ENCODE measurements at regions not wholly inside any gene's neighbourhood (a gene's known extent, or its start where the extent isn't known, plus 50 kb on each side); places are given as distances from the start of the nearest gene placed in this dataset.

DNA sequence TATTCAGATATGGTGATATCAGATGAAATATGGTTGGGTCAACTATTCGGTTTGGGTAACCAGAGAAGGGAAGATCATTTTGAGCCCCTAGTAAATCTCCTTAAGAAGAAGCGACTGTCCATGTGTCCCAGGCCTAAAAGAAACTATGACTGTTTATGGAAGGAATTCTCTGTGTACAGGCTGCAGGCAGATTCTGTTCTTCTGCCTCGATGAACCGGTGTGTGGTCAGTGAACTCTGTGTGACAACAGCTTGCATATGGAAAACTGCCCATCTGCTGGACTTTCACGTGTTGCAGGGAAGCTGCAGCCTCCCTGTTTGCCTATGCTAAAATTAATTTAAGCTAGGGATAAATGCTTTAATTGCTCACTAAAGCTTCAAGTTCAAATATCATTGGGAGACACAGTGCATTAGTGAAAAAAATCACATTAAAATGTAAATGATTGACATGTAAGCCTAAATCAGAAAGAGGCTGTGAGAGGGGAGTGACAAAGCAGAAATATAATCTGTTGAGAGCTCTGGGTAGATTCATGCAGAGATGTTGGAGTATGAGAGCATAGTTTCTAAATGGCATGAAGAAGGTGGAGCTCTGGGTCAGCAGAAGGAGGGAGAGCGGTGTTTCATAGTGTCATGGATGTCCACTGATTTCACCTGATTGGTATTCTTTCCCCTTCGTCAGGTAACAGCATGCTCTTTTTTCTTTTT, 65.4 kb upstream of the PFN2 start:
- no peak for ATAC-seq
- no peak for DNase-seq
- intact Hi-C loops (cut with DNase I, micrococcal nuclease), result no loop called here

DNA sequence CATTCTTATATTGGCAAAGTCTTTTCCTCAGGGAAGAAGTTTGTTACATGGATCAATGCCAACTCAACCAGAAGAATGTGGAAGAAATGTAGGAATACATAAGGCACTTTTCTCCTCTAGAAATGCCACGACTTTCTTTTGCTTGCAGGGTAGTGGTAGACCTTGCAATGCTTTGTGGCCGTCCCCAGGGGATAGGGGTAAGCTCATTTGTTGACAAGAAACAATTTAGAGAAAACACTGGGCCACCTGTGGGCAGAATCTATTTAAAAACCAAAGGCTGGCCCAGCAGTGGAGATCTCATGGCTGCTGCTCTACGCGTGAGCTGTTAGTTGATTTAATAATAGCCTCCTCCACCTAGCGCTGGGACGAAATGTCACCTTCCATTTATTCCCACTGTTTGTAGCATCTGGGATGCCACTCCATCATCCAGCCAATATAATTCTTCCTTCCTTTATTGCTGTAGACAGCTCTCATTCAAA, 64.6 kb upstream of the PFN2 start:
- intact Hi-C loops (cut with DNase I, micrococcal nuclease), result no loop called here
- DNase-seq (no peak), ATAC-seq (no peak)

- intact Hi-C loops (cut with DNase I, micrococcal nuclease), result no loop called here
- DNase-seq, result no peak
Observed at GRCh38 chr3:150033721-150034120, 63.0 kb upstream of the PFN2 start.

DNA sequence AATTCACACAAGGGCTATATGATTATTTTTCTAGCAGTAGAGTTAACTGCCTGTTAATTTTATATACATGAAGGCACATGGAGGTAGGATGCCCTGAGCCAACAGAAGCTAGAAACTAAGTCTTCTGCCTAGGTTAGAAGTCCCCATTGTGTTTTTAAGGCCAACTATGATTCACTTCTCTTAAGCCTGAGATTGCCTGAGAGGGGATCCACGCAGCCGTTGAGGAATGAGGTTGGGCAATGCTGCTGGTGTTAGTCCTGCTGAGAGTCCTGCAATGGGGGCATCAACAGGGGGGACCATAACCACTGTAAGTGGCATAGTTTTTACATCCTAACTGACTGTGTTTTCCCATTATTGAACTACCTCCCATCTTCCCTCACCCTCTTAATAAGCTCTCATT, 60.1 kb upstream of the PFN2 start:
- ATAC-seq (no peak), DNase-seq (no peak)
- intact Hi-C loops (cut with DNase I, micrococcal nuclease), result no loop called here

More at GRCh38 chr3:150033721-150034120, 63.0 kb upstream of the PFN2 start:
- no peak for ATAC-seq

DNA sequence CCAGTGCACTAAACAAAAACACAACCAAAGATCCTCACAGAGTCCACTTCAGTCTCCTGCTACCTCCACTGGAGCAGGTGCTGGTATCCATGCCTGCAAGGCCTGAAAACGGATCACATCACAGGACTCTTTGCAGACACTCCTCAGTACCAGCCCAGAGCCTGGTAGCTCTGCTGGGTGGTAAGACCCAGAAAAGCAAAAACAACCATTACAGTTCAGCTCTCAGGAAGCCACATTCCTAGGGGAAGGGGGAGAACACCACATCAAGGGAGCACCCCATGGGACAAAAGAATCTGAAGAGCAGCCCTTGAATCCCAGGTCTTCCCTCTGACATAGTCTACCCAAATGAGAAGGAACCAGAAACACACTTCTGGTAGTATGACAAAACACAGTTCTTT, 52.5 kb upstream of the PFN2 start:
- ATAC-seq, result no peak
- intact Hi-C loops (cut with DNase I, micrococcal nuclease), result no loop called here
- no peak for DNase-seq

DNA sequence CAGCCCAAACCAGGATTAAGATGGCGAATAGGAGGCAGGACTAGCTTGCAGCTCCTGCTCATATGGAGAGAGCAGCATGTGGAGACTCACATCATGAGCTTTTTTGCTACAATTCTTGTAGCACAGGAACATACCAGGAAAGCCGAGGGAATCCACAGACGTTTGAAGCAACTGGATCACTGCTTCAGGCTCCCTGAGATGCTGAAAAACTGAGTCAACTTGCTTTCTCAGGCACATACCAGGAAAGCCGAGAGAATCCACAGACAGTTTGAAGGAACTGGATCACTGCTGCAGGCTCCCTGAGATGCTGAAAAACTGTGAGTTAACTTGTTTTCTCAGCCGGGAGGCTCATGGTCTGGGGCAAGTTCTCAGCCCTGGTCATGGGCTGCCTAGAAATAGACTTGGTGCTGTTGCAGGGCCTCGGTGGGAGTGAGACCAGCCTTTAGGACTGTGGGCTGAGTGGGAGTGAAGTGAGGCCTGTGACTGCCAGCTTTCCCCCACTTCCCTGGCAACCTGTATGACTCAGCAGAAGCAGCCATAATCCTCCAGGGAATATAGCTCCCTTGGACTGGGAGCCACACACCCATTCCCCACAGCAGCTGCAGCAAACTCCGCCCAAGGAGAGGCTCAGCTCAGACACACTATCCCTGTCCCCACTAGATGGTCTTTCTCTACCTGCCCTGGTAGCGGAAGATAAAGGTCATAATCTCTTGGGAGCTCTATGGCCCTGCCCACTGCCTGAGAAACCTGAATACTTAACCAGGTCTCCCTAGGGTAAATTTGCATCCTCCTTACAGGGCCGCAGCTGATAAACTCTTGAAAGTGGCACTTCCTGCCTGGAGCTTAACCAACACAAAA, 51.9 kb upstream of the PFN2 start:
- intact Hi-C loops (cut with DNase I, micrococcal nuclease), result no loop called here
- peak; percentile 100 for ATAC-seq
- peak in 1 of 2 donors; percentile 29 for DNase-seq

- intact Hi-C loops (cut with DNase I, micrococcal nuclease), result no loop called here
- no peak for ATAC-seq
- DNase-seq, result no peak
Observed at GRCh38 chr3:150020527-150020926, 49.8 kb upstream of the PFN2 start.
